ENCODE measurements at regions not wholly inside any gene's neighbourhood (a gene's known extent, or its start where the extent isn't known, plus 50 kb on each side); places are given as distances from the start of the nearest gene placed in this dataset.

DNA sequence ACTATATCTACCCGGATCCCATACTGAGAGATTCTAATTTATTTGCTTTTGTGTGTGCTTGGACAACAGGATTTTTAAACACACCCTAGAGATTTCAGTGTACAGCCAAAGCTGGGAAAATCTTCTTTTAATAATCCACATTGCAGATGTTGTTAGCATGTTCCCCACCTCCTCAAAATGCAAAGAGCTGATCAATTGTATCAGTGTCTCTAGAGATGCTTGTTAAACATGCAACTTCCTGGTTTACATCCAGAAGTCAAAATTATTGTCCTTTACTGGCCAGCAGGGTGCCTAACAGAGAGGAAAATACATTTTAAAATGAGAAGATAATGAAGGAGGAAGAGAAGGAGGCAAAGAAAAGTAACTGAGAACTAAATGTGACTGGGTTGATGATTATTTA is 793.3 kb downstream of the SEMA5A start:
- Histone ChIP-seq H3K9ac (ENCODE audit: low read depth, low read length) (no peak overlapping the region), H3K27me3 (ENCODE audit: control insufficient read depth, insufficient read depth, low read length) (no peaks in the 10 kb centered on the region), H3K4me3 (ENCODE audit: low read depth, low read length) (no peak overlapping the region), H3K9me3 (ENCODE audit: control insufficient read depth, insufficient read depth, low read length) (no peaks in the 10 kb centered on the region), H3K4me1 (ENCODE audit: control insufficient read depth, insufficient read depth, low read length) (no peaks in the 10 kb centered on the region), H3K36me3 (ENCODE audit: control insufficient read depth, insufficient read depth, low read length) (no peaks in the 10 kb centered on the region)

DNA sequence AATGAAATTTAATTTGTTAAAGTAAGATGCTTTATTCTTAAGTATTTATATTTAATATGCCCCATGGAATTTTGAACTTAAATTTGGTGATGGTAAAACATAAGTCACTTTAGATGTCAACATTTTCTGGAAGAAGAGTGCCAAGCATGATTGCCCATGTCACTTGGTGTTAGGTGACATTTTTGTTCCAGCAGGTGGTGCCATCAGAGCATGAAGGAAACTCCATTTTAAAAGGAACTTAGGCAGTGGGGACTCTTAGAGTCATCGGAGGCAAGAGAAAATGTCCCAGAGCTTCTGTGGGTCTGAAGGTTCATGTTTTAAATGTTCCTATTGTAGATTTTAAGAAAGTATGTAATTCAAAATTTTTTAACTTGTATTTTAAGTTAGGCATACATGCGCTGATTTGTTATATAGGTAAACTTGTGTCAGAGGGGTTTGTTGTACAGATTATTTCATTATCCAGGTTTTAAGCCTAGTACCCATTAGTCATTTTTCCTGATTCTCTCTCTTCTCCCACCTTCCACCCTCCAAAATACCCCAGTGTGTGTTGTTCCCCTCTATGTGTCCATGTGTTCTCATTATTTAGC is 789.3 kb downstream of the SEMA5A start:
- Histone ChIP-seq H3K4me3 (ENCODE audit: low read depth, low read length) (no peak overlapping the region), H3K9ac (ENCODE audit: low read depth, low read length) (no peak overlapping the region), H3K9me3 (ENCODE audit: control insufficient read depth, insufficient read depth, low read length) (peaks cover 3% of the 10 kb centered on the region), H3K27me3 (ENCODE audit: control insufficient read depth, insufficient read depth, low read length) (no peaks in the 10 kb centered on the region), H3K36me3 (ENCODE audit: control insufficient read depth, insufficient read depth, low read length) (no peaks in the 10 kb centered on the region), H3K4me1 (ENCODE audit: control insufficient read depth, insufficient read depth, low read length) (no peaks in the 10 kb centered on the region)

DNA sequence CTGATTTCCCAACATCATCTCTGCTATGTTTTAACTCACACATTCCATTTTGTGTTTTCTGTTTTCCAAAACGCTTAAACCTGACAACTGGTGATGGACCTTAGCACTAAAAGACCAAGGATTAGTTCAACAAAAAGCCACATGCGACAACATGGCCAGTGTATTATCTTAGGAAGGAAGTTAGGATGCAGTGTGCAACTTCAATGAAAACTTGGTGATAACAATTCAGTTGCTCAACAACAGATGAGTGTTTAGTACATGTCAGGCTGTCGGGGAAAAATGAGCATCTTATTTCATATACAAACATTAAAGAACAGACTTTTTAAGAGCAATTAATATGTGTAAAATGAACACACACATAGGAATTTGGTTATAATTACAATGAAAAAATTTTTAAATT is 780.0 kb downstream of the SEMA5A start:
- Histone ChIP-seq H3K27me3 (ENCODE audit: control insufficient read depth, insufficient read depth, low read length) (no peaks in the 10 kb centered on the region), H3K4me3 (ENCODE audit: low read depth, low read length) (no peak overlapping the region), H3K36me3 (ENCODE audit: control insufficient read depth, insufficient read depth, low read length) (no peaks in the 10 kb centered on the region), H3K4me1 (ENCODE audit: control insufficient read depth, insufficient read depth, low read length) (no peaks in the 10 kb centered on the region), H3K9me3 (ENCODE audit: control insufficient read depth, insufficient read depth, low read length) (peaks cover 3% of the 10 kb centered on the region), H3K9ac (ENCODE audit: low read depth, low read length) (no peak overlapping the region)

GRCh38 chr5:8766448-8766847 is 779.4 kb downstream of the SEMA5A start:
- Histone ChIP-seq H3K9ac (ENCODE audit: low read depth, low read length) (no peak overlapping the region), H3K4me3 (ENCODE audit: low read depth, low read length) (no peak overlapping the region), H3K4me1 (ENCODE audit: control insufficient read depth, insufficient read depth, low read length) (no peaks in the 10 kb centered on the region), H3K9me3 (ENCODE audit: control insufficient read depth, insufficient read depth, low read length) (peaks cover 1% of the 10 kb centered on the region), H3K36me3 (ENCODE audit: control insufficient read depth, insufficient read depth, low read length) (no peaks in the 10 kb centered on the region), H3K27me3 (ENCODE audit: control insufficient read depth, insufficient read depth, low read length) (no peaks in the 10 kb centered on the region)

- Histone ChIP-seq H3K4me3 (ENCODE audit: low read depth, low read length) (no peak overlapping the region), H3K36me3 (ENCODE audit: control insufficient read depth, insufficient read depth, low read length) (no peaks in the 10 kb centered on the region), H3K9ac (ENCODE audit: low read depth, low read length) (no peak overlapping the region), H3K4me1 (ENCODE audit: control insufficient read depth, insufficient read depth, low read length) (no peaks in the 10 kb centered on the region), H3K27me3 (ENCODE audit: control insufficient read depth, insufficient read depth, low read length) (no peaks in the 10 kb centered on the region), H3K9me3 (ENCODE audit: control insufficient read depth, insufficient read depth, low read length) (no peaks in the 10 kb centered on the region)
Measured at GRCh38 chr5:8767111-8767510, 778.8 kb downstream of the SEMA5A start.

DNA sequence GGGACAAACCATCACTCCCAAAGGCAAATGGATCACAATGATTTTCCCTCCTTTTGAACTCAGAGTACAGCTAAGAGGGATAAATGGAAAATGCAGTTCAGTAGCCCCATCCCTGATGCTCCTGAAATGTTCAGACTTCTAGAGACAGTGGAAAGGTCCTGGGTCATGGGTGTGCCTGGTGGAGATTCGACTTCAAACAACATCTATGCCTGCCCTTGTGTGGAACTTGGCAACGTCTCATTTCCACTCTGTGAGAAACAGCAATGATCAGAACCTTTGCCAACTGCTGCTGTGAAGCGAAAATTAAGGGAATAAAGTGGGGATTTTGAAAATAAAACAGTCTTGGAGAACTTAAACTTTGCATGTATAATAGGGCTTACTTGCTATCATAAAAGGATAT is 778.1 kb downstream of the SEMA5A start:
- Histone ChIP-seq H3K9ac (ENCODE audit: low read depth, low read length) (no peak overlapping the region), H3K4me1 (ENCODE audit: control insufficient read depth, insufficient read depth, low read length) (no peaks in the 10 kb centered on the region), H3K9me3 (ENCODE audit: control insufficient read depth, insufficient read depth, low read length) (no peaks in the 10 kb centered on the region), H3K27me3 (ENCODE audit: control insufficient read depth, insufficient read depth, low read length) (no peaks in the 10 kb centered on the region), H3K4me3 (ENCODE audit: low read depth, low read length) (no peak overlapping the region), H3K36me3 (ENCODE audit: control insufficient read depth, insufficient read depth, low read length) (no peaks in the 10 kb centered on the region)

GRCh38 chr5:8769631-8770030 is 776.2 kb downstream of the SEMA5A start:
- no peaks in the 10 kb centered on the region for H3K27me3 ChIP-seq (ENCODE audit: control insufficient read depth, insufficient read depth, low read length)
- H3K4me3 ChIP-seq (ENCODE audit: low read depth, low read length) = no peak overlapping the region
- H3K36me3 ChIP-seq (ENCODE audit: control insufficient read depth, insufficient read depth, low read length) = no peaks in the 10 kb centered on the region
- H3K9me3 ChIP-seq (ENCODE audit: control insufficient read depth, insufficient read depth, low read length) = no peaks in the 10 kb centered on the region
- H3K4me1 ChIP-seq (ENCODE audit: control insufficient read depth, insufficient read depth, low read length) = no peaks in the 10 kb centered on the region
- H3K9ac ChIP-seq (ENCODE audit: low read depth, low read length) = no peak overlapping the region

- Histone ChIP-seq H3K36me3 (ENCODE audit: control insufficient read depth, insufficient read depth, low read length) (no peaks in the 10 kb centered on the region), H3K9me3 (ENCODE audit: control insufficient read depth, insufficient read depth, low read length) (no peaks in the 10 kb centered on the region), H3K27me3 (ENCODE audit: control insufficient read depth, insufficient read depth, low read length) (no peaks in the 10 kb centered on the region), H3K4me3 (ENCODE audit: low read depth, low read length) (no peak overlapping the region), H3K9ac (ENCODE audit: low read depth, low read length) (no peak overlapping the region), H3K4me1 (ENCODE audit: control insufficient read depth, insufficient read depth, low read length) (no peaks in the 10 kb centered on the region)
Measured at GRCh38 chr5:8770431-8770830, 775.4 kb downstream of the SEMA5A start.

GRCh38 chr5:8773046-8773615 is 772.7 kb downstream of the SEMA5A start:
- H3K27me3 ChIP-seq (ENCODE audit: control insufficient read depth, insufficient read depth, low read length) = no peaks in the 10 kb centered on the region
- H3K4me3 ChIP-seq (ENCODE audit: low read depth, low read length) = no peak overlapping the region
- H3K9ac ChIP-seq (ENCODE audit: low read depth, low read length) = no peak overlapping the region
- no peaks in the 10 kb centered on the region for H3K4me1 ChIP-seq (ENCODE audit: control insufficient read depth, insufficient read depth, low read length)
- H3K9me3 ChIP-seq (ENCODE audit: control insufficient read depth, insufficient read depth, low read length) = no peaks in the 10 kb centered on the region
- no peaks in the 10 kb centered on the region for H3K36me3 ChIP-seq (ENCODE audit: control insufficient read depth, insufficient read depth, low read length)

- Histone ChIP-seq H3K9me3 (ENCODE audit: control insufficient read depth, insufficient read depth, low read length) (no peaks in the 10 kb centered on the region), H3K36me3 (ENCODE audit: control insufficient read depth, insufficient read depth, low read length) (no peaks in the 10 kb centered on the region), H3K4me1 (ENCODE audit: control insufficient read depth, insufficient read depth, low read length) (no peaks in the 10 kb centered on the region), H3K4me3 (ENCODE audit: low read depth, low read length) (no peak overlapping the region), H3K27me3 (ENCODE audit: control insufficient read depth, insufficient read depth, low read length) (no peaks in the 10 kb centered on the region), H3K9ac (ENCODE audit: low read depth, low read length) (no peak overlapping the region)
Measured at GRCh38 chr5:8784692-8785091, 761.2 kb downstream of the SEMA5A start.

- Histone ChIP-seq H3K9ac (ENCODE audit: low read depth, low read length) (no peak overlapping the region), H3K9me3 (ENCODE audit: control insufficient read depth, insufficient read depth, low read length) (peaks cover 2% of the 10 kb centered on the region), H3K27me3 (ENCODE audit: control insufficient read depth, insufficient read depth, low read length) (no peaks in the 10 kb centered on the region), H3K36me3 (ENCODE audit: control insufficient read depth, insufficient read depth, low read length) (no peaks in the 10 kb centered on the region), H3K4me3 (ENCODE audit: low read depth, low read length) (no peak overlapping the region), H3K4me1 (ENCODE audit: control insufficient read depth, insufficient read depth, low read length) (no peaks in the 10 kb centered on the region)
Measured at GRCh38 chr5:8788246-8788645, 757.6 kb downstream of the SEMA5A start.

DNA sequence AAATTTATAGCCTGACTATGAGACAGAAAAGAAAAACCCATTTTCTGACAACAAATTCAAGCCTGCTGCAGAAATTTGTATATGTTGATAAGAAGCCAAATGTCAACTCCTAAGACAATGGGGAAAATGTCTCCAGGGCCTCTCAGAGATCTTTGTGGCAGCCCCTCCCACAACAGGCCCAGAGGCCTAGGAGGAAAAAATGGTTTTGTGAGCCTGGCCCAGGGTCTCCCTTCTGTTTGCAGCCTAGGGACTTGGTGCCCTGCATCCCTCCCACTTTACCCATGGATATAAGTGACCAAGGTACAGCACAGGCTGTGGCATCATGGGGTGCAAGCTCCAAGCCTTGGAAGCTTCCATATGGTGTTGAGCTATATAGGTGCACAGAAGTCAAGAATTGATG is 740.2 kb downstream of the SEMA5A start:
- Histone ChIP-seq H3K9me3 (ENCODE audit: control insufficient read depth, insufficient read depth, low read length) (peaks cover 10% of the 10 kb centered on the region), H3K9ac (ENCODE audit: low read depth, low read length) (no peak overlapping the region), H3K4me1 (ENCODE audit: control insufficient read depth, insufficient read depth, low read length) (no peaks in the 10 kb centered on the region), H3K4me3 (ENCODE audit: low read depth, low read length) (no peak overlapping the region), H3K27me3 (ENCODE audit: control insufficient read depth, insufficient read depth, low read length) (no peaks in the 10 kb centered on the region), H3K36me3 (ENCODE audit: control insufficient read depth, insufficient read depth, low read length) (no peaks in the 10 kb centered on the region)
